Spleen (tissue), 7 donors: ENCODE measurements at regions not wholly inside any gene's neighbourhood (a gene's known extent, or its start where the extent isn't known, plus 50 kb on each side); places are given as distances from the start of the nearest gene placed in this dataset.

Experiments used
- POLR2A ChIP-seq, 3 donors: fragments of 450-650 bp; IDR thresholded peaks; one replicate each; pipeline ENCODE4 v1.5.1; 2017; ENCODE audit warnings: antibody characterized with exemption in 3 of 3, mild to moderate bottlenecking in 1 of 3
- POLR2AphosphoS5 ChIP-seq, 3 donors: sonication (generic); formaldehyde crosslinking; IDR thresholded peaks; one replicate each; pipeline ENCODE4 v1.5.1; 2017; ENCODE audit warnings: antibody characterized with exemption in 3 of 3
- TF ChIP-seq, protein P1 (sequence below), 11 experiments: fragments of 200-600 bp in 7 of 11; fragments of 450-650 bp in 4 of 11; sonication (generic) in 4 of 11; IDR thresholded peaks in 8 of 11; conservative IDR thresholded peaks in 3 of 11; 1 replicate in 7 of 11; 2 replicates in 4 of 11; pipeline versions ENCODE4 v1.4.0 to v1.8.0; 2016 to 2021; ENCODE audit warnings: antibody characterized with exemption in 11 of 11, inconsistent platforms in 4 of 11, mild to moderate bottlenecking in 1 of 11
- donor health status: DM: no; HTN: no; CAD: no; lungs with moderate emphysema.
- donor health status: DM: no; HTN: no; CAD: no.
- donor health status: DM: no; HTN: no; CAD: no.

DNA sequence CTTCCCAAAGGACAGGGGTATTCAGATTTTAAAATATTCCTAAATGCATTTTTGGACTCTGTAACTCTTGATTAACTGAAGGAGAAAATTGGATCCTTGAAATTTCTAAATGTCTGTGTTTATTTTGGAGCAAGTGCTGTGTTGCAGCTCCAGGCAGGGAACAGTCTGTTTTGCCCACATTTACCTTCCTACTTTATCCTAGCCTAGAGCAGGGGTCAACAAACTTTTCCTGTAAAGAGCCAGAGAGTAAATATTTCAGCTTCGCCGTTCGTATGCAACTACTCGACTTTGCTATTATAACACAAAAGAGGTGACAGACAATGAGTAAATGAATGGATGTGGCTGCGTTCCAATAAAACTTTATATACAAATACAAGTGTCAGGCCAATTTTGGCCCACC, 402.2 kb downstream of the GPATCH2 start:
- no peak for TF ChIP-seq POLR2A (IDR thresholded peaks at IDR 0.05)
- TF ChIP-seq, protein P1, sequence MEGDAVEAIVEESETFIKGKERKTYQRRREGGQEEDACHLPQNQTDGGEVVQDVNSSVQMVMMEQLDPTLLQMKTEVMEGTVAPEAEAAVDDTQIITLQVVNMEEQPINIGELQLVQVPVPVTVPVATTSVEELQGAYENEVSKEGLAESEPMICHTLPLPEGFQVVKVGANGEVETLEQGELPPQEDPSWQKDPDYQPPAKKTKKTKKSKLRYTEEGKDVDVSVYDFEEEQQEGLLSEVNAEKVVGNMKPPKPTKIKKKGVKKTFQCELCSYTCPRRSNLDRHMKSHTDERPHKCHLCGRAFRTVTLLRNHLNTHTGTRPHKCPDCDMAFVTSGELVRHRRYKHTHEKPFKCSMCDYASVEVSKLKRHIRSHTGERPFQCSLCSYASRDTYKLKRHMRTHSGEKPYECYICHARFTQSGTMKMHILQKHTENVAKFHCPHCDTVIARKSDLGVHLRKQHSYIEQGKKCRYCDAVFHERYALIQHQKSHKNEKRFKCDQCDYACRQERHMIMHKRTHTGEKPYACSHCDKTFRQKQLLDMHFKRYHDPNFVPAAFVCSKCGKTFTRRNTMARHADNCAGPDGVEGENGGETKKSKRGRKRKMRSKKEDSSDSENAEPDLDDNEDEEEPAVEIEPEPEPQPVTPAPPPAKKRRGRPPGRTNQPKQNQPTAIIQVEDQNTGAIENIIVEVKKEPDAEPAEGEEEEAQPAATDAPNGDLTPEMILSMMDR (IDR thresholded peaks at IDR 0.05 in 8 of 11, conservative IDR thresholded peaks at IDR 0.05 in 3 of 11): no peak
- TF ChIP-seq POLR2AphosphoS5 (IDR thresholded peaks at IDR 0.05): no peak
